HepG2 (cell line): ENCODE measurements at regions not wholly inside any gene's neighbourhood (a gene's known extent, or its start where the extent isn't known, plus 50 kb on each side); places are given as distances from the start of the nearest gene placed in this dataset.

ENCODE experiments used
- BCL3 ChIP-seq: sonication (generic); formaldehyde crosslinking; IDR thresholded peaks from 2 replicates; pipeline ENCODE4 v1.5.1; 2020; ENCODE audit warnings: mild to moderate bottlenecking, missing genetic modification reagents, moderate library complexity
- IRX3 ChIP-seq: sonication (generic); formaldehyde crosslinking; IDR thresholded peaks from 2 replicates; pipeline ENCODE4 v1.8.1; 2023; ENCODE audit warnings: mild to moderate bottlenecking, low read depth, missing genetic modification reagents, borderline replicate concordance
- JUN ChIP-seq: sonication (generic); formaldehyde crosslinking; IDR thresholded peaks from 2 replicates; pipeline ENCODE4 v1.4.0; 2020; ENCODE audit warnings: mild to moderate bottlenecking, missing genetic modification reagents
- MXI1 ChIP-seq: IDR thresholded peaks from 3 replicates; pipeline ENCODE4 v1.6.1; 2012; ENCODE audit warnings: low read depth, low read length, inconsistent platforms, borderline replicate concordance
- MZF1 ChIP-seq: sonication (generic); formaldehyde crosslinking; IDR thresholded peaks from 2 replicates; pipeline ENCODE4 v1.8.1; 2023; ENCODE audit warnings: mild to moderate bottlenecking, missing genetic modification reagents, borderline replicate concordance
- XRCC5 ChIP-seq: fragments of 200-400 bp; formaldehyde crosslinking; optimal IDR thresholded peaks from 2 replicates; pipeline ENCODE3; 2017; ENCODE audit warnings: mild to moderate bottlenecking, low read length
- ZNF501 ChIP-seq: sonication (generic); formaldehyde crosslinking; IDR thresholded peaks from 2 replicates; pipeline ENCODE4 v1.5.1; 2020; ENCODE audit warnings: mild to moderate bottlenecking, moderate library complexity, missing genetic modification reagents
- ZNF776 ChIP-seq: sonication (generic); formaldehyde crosslinking; IDR thresholded peaks from 2 replicates; pipeline ENCODE4 v1.4.0; 2020; ENCODE audit warnings: mild to moderate bottlenecking, missing genetic modification reagents
- ZZZ3 ChIP-seq: sonication (generic); formaldehyde crosslinking; IDR thresholded peaks from 2 replicates; pipeline ENCODE4 v1.4.0; 2020; ENCODE audit warnings: missing genetic modification reagents, mild to moderate bottlenecking, borderline replicate concordance
- TF ChIP-seq, protein P1 (sequence below): conservative IDR thresholded peaks from 2 replicates; pipeline ENCODE4 v1.6.1; 2018; ENCODE audit warnings: missing genetic modification reagents
- TF ChIP-seq, protein P2 (sequence below): sonication (generic); formaldehyde crosslinking; IDR thresholded peaks from 2 replicates; pipeline ENCODE4 v1.5.0; 2020; ENCODE audit warnings: mild to moderate bottlenecking, missing genetic modification reagents, moderate library complexity

- TF ChIP-seq ZNF501 (CRISPR knock-in tag) (no peak), IRX3 (CRISPR knock-in tag) (no peak), MZF1 (no peak), ZZZ3 (no peak), ZNF776 (CRISPR knock-in tag) (no peak), MXI1 (no peak), BCL3 (no peak), XRCC5 (no peak), JUN (no peak)
- TF ChIP-seq, protein P1, sequence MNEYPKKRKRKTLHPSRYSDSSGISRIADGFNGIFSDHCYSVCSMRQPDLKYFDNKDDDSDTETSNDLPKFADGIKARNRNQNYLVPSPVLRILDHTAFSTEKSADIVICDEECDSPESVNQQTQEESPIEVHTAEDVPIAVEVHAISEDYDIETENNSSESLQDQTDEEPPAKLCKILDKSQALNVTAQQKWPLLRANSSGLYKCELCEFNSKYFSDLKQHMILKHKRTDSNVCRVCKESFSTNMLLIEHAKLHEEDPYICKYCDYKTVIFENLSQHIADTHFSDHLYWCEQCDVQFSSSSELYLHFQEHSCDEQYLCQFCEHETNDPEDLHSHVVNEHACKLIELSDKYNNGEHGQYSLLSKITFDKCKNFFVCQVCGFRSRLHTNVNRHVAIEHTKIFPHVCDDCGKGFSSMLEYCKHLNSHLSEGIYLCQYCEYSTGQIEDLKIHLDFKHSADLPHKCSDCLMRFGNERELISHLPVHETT (CRISPR knock-in tag): no peak
- TF ChIP-seq, protein P2, sequence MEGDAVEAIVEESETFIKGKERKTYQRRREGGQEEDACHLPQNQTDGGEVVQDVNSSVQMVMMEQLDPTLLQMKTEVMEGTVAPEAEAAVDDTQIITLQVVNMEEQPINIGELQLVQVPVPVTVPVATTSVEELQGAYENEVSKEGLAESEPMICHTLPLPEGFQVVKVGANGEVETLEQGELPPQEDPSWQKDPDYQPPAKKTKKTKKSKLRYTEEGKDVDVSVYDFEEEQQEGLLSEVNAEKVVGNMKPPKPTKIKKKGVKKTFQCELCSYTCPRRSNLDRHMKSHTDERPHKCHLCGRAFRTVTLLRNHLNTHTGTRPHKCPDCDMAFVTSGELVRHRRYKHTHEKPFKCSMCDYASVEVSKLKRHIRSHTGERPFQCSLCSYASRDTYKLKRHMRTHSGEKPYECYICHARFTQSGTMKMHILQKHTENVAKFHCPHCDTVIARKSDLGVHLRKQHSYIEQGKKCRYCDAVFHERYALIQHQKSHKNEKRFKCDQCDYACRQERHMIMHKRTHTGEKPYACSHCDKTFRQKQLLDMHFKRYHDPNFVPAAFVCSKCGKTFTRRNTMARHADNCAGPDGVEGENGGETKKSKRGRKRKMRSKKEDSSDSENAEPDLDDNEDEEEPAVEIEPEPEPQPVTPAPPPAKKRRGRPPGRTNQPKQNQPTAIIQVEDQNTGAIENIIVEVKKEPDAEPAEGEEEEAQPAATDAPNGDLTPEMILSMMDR (CRISPR knock-in tag): no peak
Measured at GRCh38 chrX:16258882-16259281, 91.6 kb downstream of the MAGEB17 start.
